ENCODE measurements at regions not wholly inside any gene's neighbourhood (a gene's known extent, or its start where the extent isn't known, plus 50 kb on each side); places are given as distances from the start of the nearest gene placed in this dataset.

DNA sequence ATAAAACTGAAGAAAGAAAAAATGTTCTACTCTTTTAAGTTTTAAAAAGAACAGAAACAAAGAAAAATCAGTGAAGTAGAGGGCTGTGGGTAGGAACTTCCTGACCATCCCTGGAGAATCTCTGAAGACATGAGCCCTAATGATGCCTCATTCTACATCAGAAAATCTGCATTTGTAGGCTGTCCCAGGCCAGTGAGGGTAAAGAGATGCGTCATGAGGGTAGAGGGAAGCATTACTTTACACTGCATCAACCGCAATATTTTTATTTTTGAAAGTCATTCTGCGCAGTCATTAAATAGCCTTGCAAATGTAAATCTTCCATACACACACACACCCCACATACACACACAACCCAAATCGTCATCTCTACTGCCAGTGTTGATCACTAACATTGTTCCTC lies 82.1 kb upstream of the CABCOCO1 start:
- H3K4ac ChIP-seq (replicated peaks; ENCODE audit: insufficient read length, low read depth, low read length) = no peak overlapping the region
- no peak overlapping the region for H2BK120ac ChIP-seq (replicated peaks; ENCODE audit: low read depth, low read length)
- no peaks in the 10 kb centered on the region for H3K79me1 ChIP-seq (ENCODE audit: low read depth, low read length)
- CTCF ChIA-PET (ENCODE audit: partially characterized antibody) = interaction anchor here (0.6 to 1.0 kb wide), 2 partner anchors 12 to 734 kb away, joined by 3 to 4 read pairs; no protein-coding TSS in a partner anchor
- H3K9me3 ChIP-seq (ENCODE audit: insufficient read depth in 2 of 2, low read depth in 1 of 2, low read length in 1 of 2) = no peaks in the 10 kb centered on the region
- no peaks in the 10 kb centered on the region for H3K36me3 ChIP-seq (ENCODE audit: control insufficient read depth in 2 of 4, insufficient read depth in 4 of 4, low read length in 3 of 4)
- no peak overlapping the region for H2AFZ ChIP-seq (ENCODE audit: low read length)
- H4K91ac ChIP-seq (replicated peaks; ENCODE audit: insufficient read length, low read length) = no peak overlapping the region
- 93% methylated on average over 4 of the region's 4 CpGs; no CpG with 5 or more reads in 1 of the 2 experiments for WGBS, 2 experiments (ENCODE audit: extremely low coverage in 1 of 2, insufficient coverage in 1 of 2, insufficient read length in 1 of 2, insufficient replicate concordance in 2 of 2, low coverage in 1 of 2, low lambda C conversion rate in 2 of 2, missing lambda C conversion rate in 1 of 2)
- DNase-seq (ENCODE audit: low read depth in 1 of 2, low spot score in 2 of 2) = no peak
- no peak overlapping the region for H3K4me3 ChIP-seq (ENCODE audit: extremely low read depth in 1 of 4, insufficient read depth in 2 of 4, low read depth in 3 of 4, low read length in 4 of 4)
- H2BK12ac ChIP-seq (ENCODE audit: low read depth, low read length) = no peak overlapping the region
- H2AK5ac ChIP-seq (ENCODE audit: low read depth, low read length) = no peak overlapping the region
- H3K79me2 ChIP-seq (ENCODE audit: control insufficient read depth in 1 of 2, insufficient read depth in 2 of 2, low read length in 2 of 2) = no peaks in the 10 kb centered on the region
- no peak overlapping the region for H3K23ac ChIP-seq (ENCODE audit: insufficient read length)
- no peaks in the 10 kb centered on the region for H3K27me3 ChIP-seq (replicated peaks in 1 of 4; ENCODE audit: control insufficient read depth in 3 of 4, extremely low read depth in 1 of 4, insufficient read depth in 3 of 4, low read length in 3 of 4)
- no peak for FAIRE-seq
- no peak overlapping the region for H3K18ac ChIP-seq (ENCODE audit: extremely low read depth, low read length)
- H3K4me1 ChIP-seq (replicated peaks in 1 of 4; ENCODE audit: control insufficient read depth in 3 of 4, insufficient read depth in 4 of 4, low read length in 3 of 4) = peaks cover 0 to 3% (median 1%) of the 10 kb centered on the region in 4 experiments; a peak in 2 of 7 replicates
- POLR2A ChIA-PET (ENCODE audit: partially characterized antibody) = no interaction called here
- H2BK5ac ChIP-seq (ENCODE audit: low read depth, low read length) = no peak overlapping the region
- no peak overlapping the region for H3K14ac ChIP-seq (ENCODE audit: insufficient read length)
- H3K23me2 ChIP-seq (ENCODE audit: low read depth, low read length) = no peaks in the 10 kb centered on the region; the same call in 1 of the 2 replicates
- H3K56ac ChIP-seq (replicated peaks; ENCODE audit: insufficient read length, low read depth, low read length) = no peak overlapping the region
- no peak overlapping the region for H2BK15ac ChIP-seq (ENCODE audit: low read length)
- no peak overlapping the region for H3K4me2 ChIP-seq (ENCODE audit: insufficient read depth in 1 of 2, low read depth in 2 of 2, low read length in 2 of 2)
- H4K5ac ChIP-seq (ENCODE audit: insufficient read length, low read depth, low read length) = no peak overlapping the region
- no peak overlapping the region for H4K8ac ChIP-seq (ENCODE audit: extremely low read depth, insufficient read depth, low read length)
- no peaks in the 10 kb centered on the region for H4K20me1 ChIP-seq (replicated peaks in 1 of 2; ENCODE audit: control insufficient read depth in 1 of 2, insufficient read depth in 2 of 2, low read length in 2 of 2)
- H3K27ac ChIP-seq (ENCODE audit: low read depth, low read length) = no peak overlapping the region
- H2BK20ac ChIP-seq (ENCODE audit: low read length) = no peak overlapping the region
- H3K9ac ChIP-seq (replicated peaks in 1 of 4; ENCODE audit: extremely low read depth in 1 of 4, low read depth in 3 of 4, low read length in 3 of 4) = no peak overlapping the region
- TF ChIP-seq, protein P1, sequence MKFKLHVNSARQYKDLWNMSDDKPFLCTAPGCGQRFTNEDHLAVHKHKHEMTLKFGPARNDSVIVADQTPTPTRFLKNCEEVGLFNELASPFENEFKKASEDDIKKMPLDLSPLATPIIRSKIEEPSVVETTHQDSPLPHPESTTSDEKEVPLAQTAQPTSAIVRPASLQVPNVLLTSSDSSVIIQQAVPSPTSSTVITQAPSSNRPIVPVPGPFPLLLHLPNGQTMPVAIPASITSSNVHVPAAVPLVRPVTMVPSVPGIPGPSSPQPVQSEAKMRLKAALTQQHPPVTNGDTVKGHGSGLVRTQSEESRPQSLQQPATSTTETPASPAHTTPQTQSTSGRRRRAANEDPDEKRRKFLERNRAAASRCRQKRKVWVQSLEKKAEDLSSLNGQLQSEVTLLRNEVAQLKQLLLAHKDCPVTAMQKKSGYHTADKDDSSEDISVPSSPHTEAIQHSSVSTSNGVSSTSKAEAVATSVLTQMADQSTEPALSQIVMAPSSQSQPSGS (IDR thresholded peaks at IDR 0.05; ENCODE audit: low read length) = no peak
- TF ChIP-seq, protein P2, sequence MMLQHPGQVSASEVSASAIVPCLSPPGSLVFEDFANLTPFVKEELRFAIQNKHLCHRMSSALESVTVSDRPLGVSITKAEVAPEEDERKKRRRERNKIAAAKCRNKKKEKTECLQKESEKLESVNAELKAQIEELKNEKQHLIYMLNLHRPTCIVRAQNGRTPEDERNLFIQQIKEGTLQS (IDR thresholded peaks at IDR 0.05; ENCODE audit: insufficient read depth, low read depth, low read length) = no peak

Measured in H1 (cell line).